IMR-90 (cell line): ENCODE measurements at regions not wholly inside any gene's neighbourhood (a gene's known extent, or its start where the extent isn't known, plus 50 kb on each side); places are given as distances from the start of the nearest gene placed in this dataset.

Source experiments
- BHLHE40 ChIP-seq: fragments of 150-350 bp; IDR thresholded peaks from 2 replicates; pipeline ENCODE4 v1.6.1; 2016; ENCODE audit warnings: mild to moderate bottlenecking, low read depth, low read length
- CEBPB ChIP-seq: IDR thresholded peaks from 2 replicates; pipeline ENCODE4 v1.6.1; 2012; ENCODE audit warnings: low read depth, low read length, improper control_type of control experiment
- FOS ChIP-seq: fragments of 150-350 bp; IDR thresholded peaks from 2 replicates; pipeline ENCODE4 v1.6.1; 2016; ENCODE audit warnings: low read depth, low read length
- MAFK ChIP-seq: IDR thresholded peaks from 2 replicates; pipeline ENCODE4 v1.6.1; 2012; ENCODE audit warnings: low read depth, low read length, improper control_type of control experiment
- MAZ ChIP-seq: IDR thresholded peaks from 2 replicates; pipeline ENCODE4 v1.6.1; 2012; ENCODE audit warnings: low read depth, mild to moderate bottlenecking, low read length, improper control_type of control experiment, moderate library complexity, borderline replicate concordance
- MXI1 ChIP-seq: IDR thresholded peaks from 2 replicates; pipeline ENCODE4 v1.6.1; 2012; ENCODE audit warnings: low read depth, mild to moderate bottlenecking, low read length, moderate library complexity, borderline replicate concordance
- POLR2A ChIP-seq: IDR thresholded peaks from 2 replicates; pipeline ENCODE4 v1.6.1; 2012; ENCODE audit warnings: mild to moderate bottlenecking, low read depth, low read length
- RAD21 ChIP-seq: IDR thresholded peaks from 2 replicates; pipeline ENCODE4 v1.6.1; 2012; ENCODE audit warnings: low read length, improper control_type of control experiment
- RCOR1 ChIP-seq: IDR thresholded peaks from 2 replicates; pipeline ENCODE4 v1.6.1; 2012; ENCODE audit warnings: mild to moderate bottlenecking, low read length, improper control_type of control experiment; ENCODE audit not compliant: insufficient replicate concordance
- RFX5 ChIP-seq: IDR thresholded peaks from 2 replicates; pipeline ENCODE4 v1.8.0; 2012; ENCODE audit warnings: low read depth, mild to moderate bottlenecking, low read length, moderate library complexity
- SMC3 ChIP-seq: fragments of 150-350 bp; IDR thresholded peaks from 2 replicates; pipeline ENCODE4 v1.6.1; 2016; ENCODE audit warnings: low read depth, mild to moderate bottlenecking, antibody characterized with exemption, low read length, moderate library complexity
- USF2 ChIP-seq: fragments of 150-350 bp; IDR thresholded peaks from 2 replicates; pipeline ENCODE4 v1.6.1; 2017; ENCODE audit warnings: mild to moderate bottlenecking, antibody characterized with exemption, low read length, low read depth
- TF ChIP-seq, protein P1 (sequence below): conservative IDR thresholded peaks from 2 replicates; pipeline ENCODE4 v1.5.1; 2012; ENCODE audit warnings: mild to moderate bottlenecking, low read depth, low read length, improper control_type of control experiment
- TF ChIP-seq, protein P2 (sequence below): fragments of 150-350 bp; IDR thresholded peaks from 2 replicates; pipeline ENCODE4 v1.6.1; 2016; ENCODE audit warnings: low read depth, mild to moderate bottlenecking, low read length, moderate library complexity, borderline replicate concordance

DNA sequence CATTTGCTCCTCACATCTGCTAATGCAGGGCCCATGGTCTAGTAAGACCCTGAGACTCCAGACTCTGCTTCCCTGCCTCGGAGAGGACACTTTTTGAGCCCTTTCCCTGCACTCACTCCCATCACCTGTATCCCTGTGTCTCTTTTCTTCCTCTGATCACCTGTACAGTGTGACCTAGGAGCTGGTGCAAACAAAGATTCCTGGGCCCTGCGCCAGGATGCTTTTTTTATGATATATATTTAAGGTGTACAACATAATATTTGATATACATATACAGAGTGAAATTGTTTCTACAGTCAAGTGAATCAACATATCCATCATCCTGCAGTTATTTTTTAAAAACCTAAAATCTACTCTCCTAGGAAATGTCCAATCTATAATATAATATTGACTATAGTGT is 355.4 kb downstream of the MAFB start:
- TF ChIP-seq POLR2A = no peak
- TF ChIP-seq, protein P1, sequence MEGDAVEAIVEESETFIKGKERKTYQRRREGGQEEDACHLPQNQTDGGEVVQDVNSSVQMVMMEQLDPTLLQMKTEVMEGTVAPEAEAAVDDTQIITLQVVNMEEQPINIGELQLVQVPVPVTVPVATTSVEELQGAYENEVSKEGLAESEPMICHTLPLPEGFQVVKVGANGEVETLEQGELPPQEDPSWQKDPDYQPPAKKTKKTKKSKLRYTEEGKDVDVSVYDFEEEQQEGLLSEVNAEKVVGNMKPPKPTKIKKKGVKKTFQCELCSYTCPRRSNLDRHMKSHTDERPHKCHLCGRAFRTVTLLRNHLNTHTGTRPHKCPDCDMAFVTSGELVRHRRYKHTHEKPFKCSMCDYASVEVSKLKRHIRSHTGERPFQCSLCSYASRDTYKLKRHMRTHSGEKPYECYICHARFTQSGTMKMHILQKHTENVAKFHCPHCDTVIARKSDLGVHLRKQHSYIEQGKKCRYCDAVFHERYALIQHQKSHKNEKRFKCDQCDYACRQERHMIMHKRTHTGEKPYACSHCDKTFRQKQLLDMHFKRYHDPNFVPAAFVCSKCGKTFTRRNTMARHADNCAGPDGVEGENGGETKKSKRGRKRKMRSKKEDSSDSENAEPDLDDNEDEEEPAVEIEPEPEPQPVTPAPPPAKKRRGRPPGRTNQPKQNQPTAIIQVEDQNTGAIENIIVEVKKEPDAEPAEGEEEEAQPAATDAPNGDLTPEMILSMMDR = no peak
- TF ChIP-seq RAD21 = no peak
- no peak for TF ChIP-seq RCOR1
- no peak for TF ChIP-seq MXI1
- no peak for TF ChIP-seq RFX5
- no peak for TF ChIP-seq MAFK
- TF ChIP-seq SMC3 = no peak
- TF ChIP-seq, protein P2, sequence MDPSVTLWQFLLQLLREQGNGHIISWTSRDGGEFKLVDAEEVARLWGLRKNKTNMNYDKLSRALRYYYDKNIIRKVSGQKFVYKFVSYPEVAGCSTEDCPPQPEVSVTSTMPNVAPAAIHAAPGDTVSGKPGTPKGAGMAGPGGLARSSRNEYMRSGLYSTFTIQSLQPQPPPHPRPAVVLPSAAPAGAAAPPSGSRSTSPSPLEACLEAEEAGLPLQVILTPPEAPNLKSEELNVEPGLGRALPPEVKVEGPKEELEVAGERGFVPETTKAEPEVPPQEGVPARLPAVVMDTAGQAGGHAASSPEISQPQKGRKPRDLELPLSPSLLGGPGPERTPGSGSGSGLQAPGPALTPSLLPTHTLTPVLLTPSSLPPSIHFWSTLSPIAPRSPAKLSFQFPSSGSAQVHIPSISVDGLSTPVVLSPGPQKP = no peak
- TF ChIP-seq MAZ = no peak
- no peak for TF ChIP-seq CEBPB
- no peak for TF ChIP-seq FOS
- TF ChIP-seq BHLHE40 = no peak
- TF ChIP-seq USF2 = no peak
